ENCODE measurements at regions not wholly inside any gene's neighbourhood (a gene's known extent, or its start where the extent isn't known, plus 50 kb on each side); places are given as distances from the start of the nearest gene placed in this dataset.

- TF ChIP-seq CTCF (IDR thresholded peaks at IDR 0.05) (no peak), POLR2AphosphoS5 (IDR thresholded peaks at IDR 0.05) (no peak)
Observed at GRCh38 chr1:5682626-5683225, 309.5 kb downstream of the NPHP4 start.
